Mucosa of descending colon (tissue), 3 donors: ENCODE measurements at regions not wholly inside any gene's neighbourhood (a gene's known extent, or its start where the extent isn't known, plus 50 kb on each side); places are given as distances from the start of the nearest gene placed in this dataset.

Source experiments
- ATAC-seq: fragments of 200-7000 bp; cut with Tn5 transposase; one replicate; pipeline ENCODE4 v1.9.1; 2020; ENCODE audit warnings: mild to moderate bottlenecking, moderate library complexity
- DNase-seq, 3 donors: peaks; one replicate each; pipeline ENCODE4 v3.0.0-alpha.2; 2020
- H3K36me3 ChIP-seq: fragments of 200-600 bp; one replicate; pipeline ENCODE4 v1.8.0; 2021; ENCODE audit warnings: low read depth, mild to moderate bottlenecking
- H3K4me1 ChIP-seq: fragments of 200-600 bp; one replicate; pipeline ENCODE4 v1.8.0; 2021; ENCODE audit warnings: low read depth, mild to moderate bottlenecking
- H3K4me3 ChIP-seq: fragments of 200-600 bp; one replicate; pipeline ENCODE4 v1.8.0; 2021; ENCODE audit warnings: mild to moderate bottlenecking
- H3K9me3 ChIP-seq: fragments of 200-600 bp; one replicate; pipeline ENCODE4 v1.8.0; 2021; ENCODE audit warnings: mild to moderate bottlenecking
- intact Hi-C, 2 donors: fragments of 100-400 bp; cut with DNase I in 1 of 2; cut with micrococcal nuclease in 1 of 2; formaldehyde crosslinking; loops; one replicate each; pipeline versions ENCODE4 v1.11.0 to v1.11.1; 2022; cut with DNase I, micrococcal nuclease
- TF ChIP-seq, protein P1 (sequence below): fragments of 200-600 bp; IDR thresholded peaks from one replicate; pipeline ENCODE4 v1.8.0; 2022; ENCODE audit warnings: antibody characterized with exemption, mild to moderate bottlenecking
- donor health status: DM: no; HTN: no; CAD: no; lungs with moderate emphysema.
- donor health status: DM: no; HTN: no; CAD: no.
- donor health status: DM: no; HTN: yes; CAD: no.

DNA sequence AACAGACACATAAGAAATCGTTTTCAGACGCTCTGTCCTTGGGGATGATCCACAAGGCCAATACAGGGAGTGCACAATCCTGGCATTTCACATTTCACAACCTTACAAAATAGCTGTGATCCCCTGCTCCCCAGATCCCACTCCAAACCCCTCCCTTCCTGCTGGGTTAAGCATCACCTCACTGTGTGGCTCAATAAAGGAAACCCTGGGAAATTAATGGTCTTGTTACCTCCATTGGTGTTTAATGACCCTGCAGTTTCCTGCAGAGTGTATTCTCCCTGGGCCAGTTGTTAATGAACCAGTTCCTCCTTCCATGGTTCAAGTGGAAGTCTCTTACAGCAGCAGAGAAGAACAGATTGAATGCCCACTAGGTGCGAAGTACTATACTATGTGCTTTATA lies 334.7 kb downstream of the OMA1 start:
- no peak for ATAC-seq

DNA sequence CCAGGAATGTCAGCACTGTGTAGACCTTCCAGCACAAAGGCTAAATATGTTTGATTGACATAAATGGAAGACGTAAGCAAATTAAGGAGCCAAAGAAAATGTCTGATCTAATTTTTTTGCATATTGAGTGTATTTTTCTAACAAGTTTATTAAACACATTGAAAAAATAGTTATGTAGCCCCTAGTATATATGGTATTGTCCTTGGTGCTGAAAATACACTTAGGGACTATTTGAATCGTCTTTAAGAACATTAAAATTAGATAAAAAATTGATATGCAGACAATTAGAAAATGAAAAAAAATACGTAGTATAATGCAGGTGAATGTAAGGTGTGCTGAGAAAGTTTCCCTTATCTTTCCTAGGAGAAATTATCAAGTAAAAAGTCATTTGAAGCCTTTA lies 337.0 kb downstream of the OMA1 start:
- Histone ChIP-seq H3K4me3 (no peak overlapping the region), H3K36me3 (no peaks in the 10 kb centered on the region), H3K9me3 (no peaks in the 10 kb centered on the region), H3K4me1 (no peaks in the 10 kb centered on the region)
- intact Hi-C loops = no loop called here
- TF ChIP-seq, protein P1, sequence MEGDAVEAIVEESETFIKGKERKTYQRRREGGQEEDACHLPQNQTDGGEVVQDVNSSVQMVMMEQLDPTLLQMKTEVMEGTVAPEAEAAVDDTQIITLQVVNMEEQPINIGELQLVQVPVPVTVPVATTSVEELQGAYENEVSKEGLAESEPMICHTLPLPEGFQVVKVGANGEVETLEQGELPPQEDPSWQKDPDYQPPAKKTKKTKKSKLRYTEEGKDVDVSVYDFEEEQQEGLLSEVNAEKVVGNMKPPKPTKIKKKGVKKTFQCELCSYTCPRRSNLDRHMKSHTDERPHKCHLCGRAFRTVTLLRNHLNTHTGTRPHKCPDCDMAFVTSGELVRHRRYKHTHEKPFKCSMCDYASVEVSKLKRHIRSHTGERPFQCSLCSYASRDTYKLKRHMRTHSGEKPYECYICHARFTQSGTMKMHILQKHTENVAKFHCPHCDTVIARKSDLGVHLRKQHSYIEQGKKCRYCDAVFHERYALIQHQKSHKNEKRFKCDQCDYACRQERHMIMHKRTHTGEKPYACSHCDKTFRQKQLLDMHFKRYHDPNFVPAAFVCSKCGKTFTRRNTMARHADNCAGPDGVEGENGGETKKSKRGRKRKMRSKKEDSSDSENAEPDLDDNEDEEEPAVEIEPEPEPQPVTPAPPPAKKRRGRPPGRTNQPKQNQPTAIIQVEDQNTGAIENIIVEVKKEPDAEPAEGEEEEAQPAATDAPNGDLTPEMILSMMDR = no peak
- ATAC-seq (no peak), DNase-seq (no peak)

More for the DNA sequence above, 334.7 kb downstream of the OMA1 start:
- H3K36me3 ChIP-seq = no peaks in the 10 kb centered on the region
- no peaks in the 10 kb centered on the region for H3K4me1 ChIP-seq
- H3K9me3 ChIP-seq = no peaks in the 10 kb centered on the region
- H3K4me3 ChIP-seq = no peak overlapping the region
- TF ChIP-seq, protein P1 = no peak
- no peak for DNase-seq
- intact Hi-C loops = no loop called here

DNA sequence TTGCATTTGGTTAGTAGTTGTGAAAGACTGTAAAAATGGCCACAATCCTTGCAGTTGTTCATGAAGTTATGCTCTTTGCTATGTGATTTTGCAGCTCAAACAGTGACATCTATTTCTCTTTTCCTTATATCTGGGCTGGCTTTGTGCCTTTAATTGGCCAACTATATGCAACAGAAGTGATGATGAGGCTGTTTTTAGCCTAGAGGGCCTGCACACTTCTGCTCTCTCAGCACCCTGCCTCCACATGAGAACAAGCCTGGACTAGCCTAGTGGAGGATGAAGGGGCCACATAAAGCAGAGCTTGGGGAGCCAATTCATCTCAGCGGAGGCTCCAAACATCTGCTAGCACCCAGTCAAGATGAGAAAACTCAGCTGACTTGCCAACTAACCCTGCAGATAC lies 339.8 kb downstream of the OMA1 start:
- intact Hi-C loops = no loop called here
- DNase-seq (no peak), ATAC-seq (no peak)
- TF ChIP-seq, protein P1 = no peak
- Histone ChIP-seq H3K4me1 (no peaks in the 10 kb centered on the region), H3K9me3 (no peaks in the 10 kb centered on the region), H3K4me3 (no peak overlapping the region), H3K36me3 (no peaks in the 10 kb centered on the region)

DNA sequence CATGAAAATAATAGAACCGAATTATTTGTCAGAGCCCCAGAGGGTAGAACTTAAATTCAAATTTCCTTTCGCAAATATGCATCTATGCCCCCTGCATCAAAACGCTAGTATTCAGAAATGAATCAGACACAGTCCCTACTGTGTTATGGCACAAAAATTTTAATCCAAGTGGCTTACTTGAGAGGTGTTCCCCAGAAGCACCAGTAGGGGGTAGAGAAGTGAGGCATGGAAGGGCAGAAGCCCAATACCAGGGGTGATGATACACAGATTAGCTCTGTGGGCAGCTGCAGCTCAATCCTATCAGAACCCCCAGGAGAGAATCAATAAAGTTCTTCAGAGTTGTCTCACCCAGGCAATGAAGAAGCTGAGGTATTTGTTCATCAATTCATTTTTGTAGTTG lies 342.2 kb downstream of the OMA1 start:
- Histone ChIP-seq H3K4me3 (no peak overlapping the region), H3K9me3 (no peaks in the 10 kb centered on the region), H3K4me1 (no peaks in the 10 kb centered on the region), H3K36me3 (no peaks in the 10 kb centered on the region)
- TF ChIP-seq, protein P1 = no peak
- no peak for ATAC-seq
- intact Hi-C loops = no loop called here
- DNase-seq = no peak

DNA sequence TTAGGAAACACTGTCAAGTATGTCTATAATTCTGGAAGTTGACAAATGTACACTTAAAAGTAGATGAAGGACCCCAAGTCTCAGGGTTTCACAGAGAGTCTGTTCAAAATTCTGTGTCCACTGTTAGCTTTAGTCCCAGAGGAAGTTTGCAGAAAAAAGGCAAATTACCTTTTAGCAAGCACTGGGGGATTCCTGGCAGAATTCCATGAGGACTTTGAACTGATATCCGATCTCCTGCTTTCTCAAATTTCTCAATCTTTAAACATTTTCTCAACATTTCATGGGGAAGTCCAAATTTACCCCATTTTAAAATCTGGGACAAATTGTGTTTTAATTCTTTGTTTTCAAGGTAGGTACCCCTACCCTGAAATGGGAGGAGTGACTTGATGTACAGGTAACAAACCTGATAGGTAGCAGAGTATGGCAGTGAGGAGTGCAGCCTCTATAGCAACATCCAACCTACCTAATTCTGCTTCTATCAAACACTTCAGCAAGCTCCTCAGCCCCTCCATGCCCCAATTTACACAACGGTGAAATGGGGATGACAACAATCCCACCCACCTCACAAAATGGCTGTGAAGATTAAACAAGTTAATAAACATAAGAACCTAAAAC lies 344.9 kb downstream of the OMA1 start:
- Histone ChIP-seq H3K4me3 (no peak overlapping the region), H3K4me1 (no peaks in the 10 kb centered on the region), H3K9me3 (no peaks in the 10 kb centered on the region), H3K36me3 (no peaks in the 10 kb centered on the region)
- ATAC-seq = no peak
- no peak for DNase-seq
- TF ChIP-seq, protein P1 = no peak
- intact Hi-C loops = no loop called here

DNA sequence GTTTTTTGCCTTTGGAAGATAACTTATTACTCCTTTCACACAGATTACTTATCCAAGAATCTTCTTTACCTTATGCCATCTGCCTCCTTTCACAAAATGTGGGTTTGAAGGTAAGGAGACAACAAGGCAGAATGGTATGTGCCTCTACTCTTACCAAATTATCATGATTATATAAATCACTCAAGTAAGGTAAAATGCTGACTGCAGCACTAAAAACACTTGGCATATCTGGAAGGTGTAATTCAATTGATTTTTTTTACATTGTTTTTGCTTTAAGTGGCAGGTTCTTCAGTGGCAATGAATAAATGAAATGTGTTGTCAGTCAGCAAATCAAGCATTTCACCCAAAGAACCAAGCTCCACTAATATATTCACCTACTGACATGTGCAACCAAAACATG lies 346.1 kb downstream of the OMA1 start:
- TF ChIP-seq, protein P1 = no peak
- intact Hi-C loops = no loop called here
- Histone ChIP-seq H3K4me1 (no peaks in the 10 kb centered on the region), H3K9me3 (no peaks in the 10 kb centered on the region), H3K4me3 (no peak overlapping the region), H3K36me3 (no peaks in the 10 kb centered on the region)
- no peak for DNase-seq
- no peak for ATAC-seq
